HAP-1 (cell line): ENCODE measurements at regions not wholly inside any gene's neighbourhood (a gene's known extent, or its start where the extent isn't known, plus 50 kb on each side); places are given as distances from the start of the nearest gene placed in this dataset.

ENCODE experiments used
- DNase-seq, 2 experiments: peaks; one replicate each; pipeline ENCODE4 v3.0.0-alpha.2; 2016 to 2020; ENCODE audit warnings: low spot score in 2 of 2
- H3K27me3 ChIP-seq: fragments of 250-450 bp; sonication (Bioruptor Pico); 2 replicates; pipeline ENCODE4 v1.5.1; 2020; ENCODE audit warnings: low read depth, mild to moderate bottlenecking, moderate library complexity
- H3K36me3 ChIP-seq: fragments of 250-450 bp; sonication (Bioruptor Pico); replicated peaks from 2 replicates; pipeline ENCODE4 v1.5.1; 2020; ENCODE audit warnings: mild to moderate bottlenecking
- H3K4me1 ChIP-seq: fragments of 250-450 bp; sonication (Bioruptor Pico); 2 replicates; pipeline ENCODE4 v1.5.1; 2020; ENCODE audit warnings: mild to moderate bottlenecking
- H3K4me3 ChIP-seq: fragments of 250-450 bp; sonication (Bioruptor Pico); 2 replicates; pipeline ENCODE4 v1.5.1; 2020; ENCODE audit warnings: mild to moderate bottlenecking, moderate library complexity
- H3K9me3 ChIP-seq: fragments of 250-450 bp; sonication (Bioruptor Pico); 2 replicates; pipeline ENCODE4 v1.5.1; 2020; ENCODE audit warnings: mild to moderate bottlenecking, moderate library complexity
- in situ Hi-C: fragments of 300-500 bp; cut with MboI; formaldehyde crosslinking; loops from 3 replicates; pipeline ENCODE4 v1.14.3; 2020; ENCODE audit warnings: low sequenced_read_pairs, inconsistent platforms, mixed read lengths

DNA sequence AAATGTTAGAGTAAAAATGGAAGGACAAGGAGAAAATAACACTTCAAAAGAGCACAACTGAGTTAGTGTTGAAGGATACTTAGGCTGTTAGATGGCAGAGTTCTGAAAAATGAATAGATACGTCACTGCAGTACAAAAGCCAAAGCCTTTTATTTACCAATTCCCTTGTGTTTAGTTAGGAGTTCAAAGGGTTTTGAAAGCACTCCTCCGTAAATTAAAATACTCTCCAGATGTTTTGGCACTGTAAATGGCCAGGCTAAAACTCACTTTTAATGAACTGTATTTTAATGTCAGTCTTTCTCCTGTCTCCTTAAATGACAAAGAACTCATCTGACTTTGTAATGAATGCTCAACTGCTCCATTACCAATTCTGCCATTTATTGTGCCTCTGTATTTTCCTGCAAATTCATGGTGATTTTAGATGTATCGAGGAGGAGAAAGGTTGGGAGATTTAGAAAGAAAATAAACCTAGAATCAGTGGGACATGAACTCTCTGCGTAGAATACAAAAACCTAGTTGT is 1727.2 kb downstream of the MAT2B start:
- in situ Hi-C loops, result no loop called here
- Histone ChIP-seq H3K36me3 (no peaks in the 10 kb centered on the region), H3K4me1 (peaks cover 21% of the 10 kb centered on the region), H3K9me3 (no peaks in the 10 kb centered on the region), H3K27me3 (no peaks in the 10 kb centered on the region), H3K4me3 (no peak overlapping the region)
- DNase-seq, result peak in 1 of 2 experiments; percentile 86

DNA sequence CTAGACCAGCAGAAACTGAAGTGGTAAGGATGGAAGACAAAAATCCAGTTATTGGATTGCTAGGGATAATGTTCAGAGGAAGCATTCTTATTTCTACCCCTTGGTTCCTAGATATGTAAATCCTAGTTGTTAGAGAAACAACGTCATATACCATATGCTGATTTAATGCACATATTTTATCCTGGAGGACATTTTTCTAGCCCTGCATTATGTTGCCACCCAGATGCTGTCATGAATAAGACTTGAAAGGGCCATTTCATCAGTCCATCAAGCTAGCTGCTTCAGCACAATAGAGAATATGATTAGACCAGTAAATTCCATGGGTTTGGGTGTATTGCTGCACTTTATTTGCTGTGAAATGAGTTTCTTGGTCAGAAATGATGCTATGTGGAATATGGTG is 1736.4 kb downstream of the MAT2B start:
- Histone ChIP-seq H3K4me3 (no peak overlapping the region), H3K4me1 (no peaks in the 10 kb centered on the region), H3K9me3 (no peaks in the 10 kb centered on the region), H3K27me3 (no peaks in the 10 kb centered on the region), H3K36me3 (no peaks in the 10 kb centered on the region)
- in situ Hi-C loops, result no loop called here
- DNase-seq, result no peak

DNA sequence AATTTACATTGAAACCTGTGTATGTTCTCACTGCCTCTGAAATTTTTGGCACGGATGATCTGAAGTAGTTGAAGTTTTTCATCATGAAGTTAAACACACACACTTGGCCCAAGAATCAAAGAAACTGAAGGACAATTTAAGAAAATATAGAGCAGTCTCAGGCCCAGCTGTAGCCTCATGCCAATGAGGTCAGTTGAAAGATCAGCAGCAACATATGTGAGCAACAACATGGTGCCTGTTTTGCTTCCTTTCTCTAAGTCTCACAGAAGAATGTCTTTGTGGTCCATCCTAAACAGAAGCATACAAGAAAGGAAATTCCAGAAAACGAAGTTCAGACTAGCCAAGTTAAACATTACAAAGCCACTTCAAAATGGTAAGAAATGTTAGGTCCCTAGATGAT is 1737.2 kb downstream of the MAT2B start:
- Histone ChIP-seq H3K4me3 (no peak overlapping the region), H3K9me3 (no peaks in the 10 kb centered on the region), H3K27me3 (no peaks in the 10 kb centered on the region), H3K36me3 (no peaks in the 10 kb centered on the region), H3K4me1 (no peaks in the 10 kb centered on the region)
- in situ Hi-C loops, result no loop called here
- no peak for DNase-seq

DNA sequence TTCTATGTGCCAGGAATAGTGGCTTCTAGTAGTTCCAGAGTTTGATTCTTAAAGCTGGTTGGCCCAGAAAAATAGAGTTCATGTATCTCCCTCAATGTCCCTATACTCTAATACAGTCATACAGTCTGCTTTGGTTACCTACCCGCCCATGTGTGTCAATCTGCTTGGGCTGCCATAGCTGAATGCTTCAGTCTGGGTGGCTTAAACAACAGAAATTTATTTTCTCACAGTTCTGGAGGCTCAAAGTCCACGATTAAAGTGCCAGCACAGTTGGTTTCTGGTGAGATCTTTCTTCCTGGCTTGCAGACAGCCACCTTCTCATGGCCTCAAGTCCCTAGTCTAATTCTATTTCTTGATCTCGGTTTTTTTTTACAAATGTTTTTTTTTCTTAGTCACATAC is 1739.0 kb downstream of the MAT2B start:
- Histone ChIP-seq H3K9me3 (no peaks in the 10 kb centered on the region), H3K27me3 (no peaks in the 10 kb centered on the region), H3K4me1 (no peaks in the 10 kb centered on the region), H3K4me3 (no peak overlapping the region), H3K36me3 (no peaks in the 10 kb centered on the region)
- no peak for DNase-seq
- in situ Hi-C loops, result no loop called here

DNA sequence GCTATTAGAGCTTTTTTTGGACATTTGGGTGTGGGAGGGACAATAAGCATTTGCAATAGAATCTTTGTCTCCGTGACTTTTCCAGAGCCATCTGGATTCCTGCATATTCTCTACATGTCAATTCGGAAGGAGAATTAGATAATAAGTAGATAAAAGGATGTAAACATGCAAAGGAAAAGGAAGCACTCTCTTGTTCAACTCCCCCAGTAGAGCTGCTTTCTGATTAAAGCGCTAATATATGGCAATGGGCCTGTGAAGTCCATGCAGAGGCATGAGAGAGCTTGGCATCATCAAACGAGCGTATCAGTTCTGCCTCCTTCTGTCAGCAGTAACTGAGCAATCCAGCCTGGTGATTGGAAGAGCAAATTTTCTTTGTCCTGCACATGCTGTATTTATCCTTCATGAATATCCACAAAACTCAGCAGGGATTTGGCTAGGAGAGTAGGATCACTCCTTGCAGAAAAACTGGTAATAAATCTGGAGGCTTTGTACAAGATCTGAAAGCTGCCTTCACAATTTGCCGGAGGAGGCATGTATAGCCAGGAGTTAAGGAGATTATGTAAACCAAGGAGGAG is 1752.9 kb downstream of the MAT2B start:
- peak; percentile 77 to 98 for DNase-seq
- H3K4me3 ChIP-seq, result no peak overlapping the region
- H3K4me1 ChIP-seq, result peaks cover 28% of the 10 kb centered on the region
- H3K27me3 ChIP-seq, result no peaks in the 10 kb centered on the region
- H3K9me3 ChIP-seq, result no peaks in the 10 kb centered on the region
- no peaks in the 10 kb centered on the region for H3K36me3 ChIP-seq
- in situ Hi-C loops, result no loop called here

DNA sequence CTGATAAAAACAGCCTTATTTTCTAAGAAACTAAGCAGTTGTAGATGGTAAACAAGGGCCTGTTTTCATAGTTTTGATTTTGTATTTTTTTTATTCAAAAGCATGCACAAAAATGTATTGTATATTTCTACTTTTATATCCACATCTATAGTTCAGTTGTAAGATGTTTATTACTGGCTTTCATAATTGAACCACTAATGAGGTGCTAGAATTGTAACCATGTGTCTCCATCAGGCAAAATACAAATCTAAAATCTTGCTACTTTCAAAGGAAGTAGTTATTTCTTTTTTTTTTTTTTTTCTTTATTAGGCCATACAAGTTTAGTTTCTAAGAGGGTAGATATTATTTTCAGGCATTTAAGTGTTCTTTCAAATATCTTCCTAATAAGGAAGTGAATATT is 1755.0 kb downstream of the MAT2B start:
- H3K9me3 ChIP-seq, result no peaks in the 10 kb centered on the region
- in situ Hi-C loops, result no loop called here

DNA sequence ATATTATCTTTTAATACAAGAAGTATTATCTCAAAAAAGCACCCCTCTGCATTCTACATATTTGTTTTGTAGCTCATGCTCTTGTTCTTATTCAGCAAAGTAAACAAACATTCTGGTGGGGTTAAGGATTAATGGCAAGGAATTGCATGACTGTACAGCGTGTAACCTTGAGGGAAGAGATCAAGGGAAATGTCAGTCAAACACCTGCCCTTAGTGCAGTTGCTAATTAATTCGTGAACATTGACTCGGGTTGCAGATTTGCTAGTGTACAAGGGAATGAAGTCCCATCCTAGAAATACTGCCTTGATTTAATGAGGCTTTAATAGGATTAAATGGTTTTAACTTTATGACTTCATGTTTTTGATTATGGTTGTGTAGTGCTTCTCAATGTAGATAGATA is 1758.1 kb downstream of the MAT2B start:
- Histone ChIP-seq H3K27me3 (no peaks in the 10 kb centered on the region), H3K9me3 (no peaks in the 10 kb centered on the region), H3K4me1 (peaks cover 39% of the 10 kb centered on the region), H3K36me3 (no peaks in the 10 kb centered on the region), H3K4me3 (no peak overlapping the region)
- in situ Hi-C loops, result no loop called here
- peak in 1 of 2 experiments; percentile 21 for DNase-seq

More for the DNA sequence above, 1755.0 kb downstream of the MAT2B start:
- no peak overlapping the region for H3K4me3 ChIP-seq
- no peaks in the 10 kb centered on the region for H3K36me3 ChIP-seq
- H3K27me3 ChIP-seq, result no peaks in the 10 kb centered on the region
- H3K4me1 ChIP-seq, result peaks cover 32% of the 10 kb centered on the region
- no peak for DNase-seq

DNA sequence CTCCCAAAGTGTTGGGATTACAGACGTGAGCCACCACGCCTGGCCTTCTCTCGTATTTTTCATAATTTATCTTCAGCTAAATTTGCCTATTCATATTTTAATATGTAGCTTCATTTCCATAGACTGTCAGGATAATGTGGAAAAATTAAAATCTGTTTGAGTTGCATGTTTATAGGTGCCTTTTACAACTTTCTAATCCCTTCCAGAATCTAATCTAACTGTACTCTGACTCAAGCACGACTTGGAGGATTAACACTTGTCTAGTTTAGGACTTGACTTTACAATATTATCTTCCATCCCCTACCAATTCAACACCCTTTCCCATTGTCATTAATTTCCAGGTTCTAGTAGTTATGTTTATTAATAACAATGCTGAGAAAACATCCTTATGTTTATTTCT is 1761.5 kb downstream of the MAT2B start:
- no peaks in the 10 kb centered on the region for H3K36me3 ChIP-seq
- peak in 1 of 2 experiments; percentile 68 for DNase-seq
- peaks cover 24% of the 10 kb centered on the region for H3K4me1 ChIP-seq
- in situ Hi-C loops, result no loop called here
- no peaks in the 10 kb centered on the region for H3K9me3 ChIP-seq
- no peak overlapping the region for H3K4me3 ChIP-seq
- no peaks in the 10 kb centered on the region for H3K27me3 ChIP-seq

DNA sequence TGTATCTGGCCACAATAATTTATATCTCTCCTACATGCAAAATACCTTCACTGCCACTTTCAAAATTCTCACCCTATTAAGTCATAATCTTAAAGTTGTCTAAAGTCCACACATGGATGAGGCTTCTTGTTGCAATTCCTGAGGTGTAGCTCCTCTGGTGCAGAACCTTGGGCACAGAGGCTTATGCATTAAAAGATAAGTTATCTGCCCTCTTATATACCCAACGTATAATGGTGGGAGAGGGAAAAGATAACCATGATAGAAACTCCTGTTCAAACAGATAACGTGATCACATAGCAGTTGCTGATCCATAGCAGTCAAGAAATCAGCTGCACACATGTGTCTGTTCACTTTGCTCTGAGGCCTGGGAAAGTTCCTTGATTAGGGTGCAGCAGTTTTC is 1767.0 kb downstream of the MAT2B start:
- in situ Hi-C loops, result no loop called here
- H3K36me3 ChIP-seq, result no peaks in the 10 kb centered on the region
- no peaks in the 10 kb centered on the region for H3K27me3 ChIP-seq
- H3K9me3 ChIP-seq, result no peaks in the 10 kb centered on the region
- no peak for DNase-seq
- no peak overlapping the region for H3K4me3 ChIP-seq
- H3K4me1 ChIP-seq, result no peaks in the 10 kb centered on the region; the same call in 1 of the 2 replicates

DNA sequence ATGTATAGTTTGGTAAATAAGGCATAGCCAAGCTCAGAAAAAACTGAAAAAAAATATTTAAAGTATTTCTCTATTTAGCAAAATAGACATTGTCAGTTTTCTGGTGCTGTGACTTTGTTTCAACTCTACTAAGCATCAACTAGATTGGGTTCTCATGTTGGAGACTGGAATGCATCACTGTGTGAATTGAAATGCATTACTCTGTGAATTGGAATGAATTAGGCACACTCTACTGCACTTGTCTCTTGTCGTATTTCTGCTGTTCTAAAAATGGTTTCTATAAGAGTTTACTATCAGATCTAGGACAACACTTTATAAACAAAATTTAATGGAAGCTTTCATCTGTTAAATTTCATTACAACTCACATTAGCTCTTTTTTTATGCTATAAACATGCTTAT is 1772.2 kb downstream of the MAT2B start:
- no peaks in the 10 kb centered on the region for H3K9me3 ChIP-seq
- H3K4me3 ChIP-seq, result no peak overlapping the region
- no peaks in the 10 kb centered on the region for H3K36me3 ChIP-seq
- DNase-seq, result no peak
- H3K27me3 ChIP-seq, result no peaks in the 10 kb centered on the region
- H3K4me1 ChIP-seq, result no peaks in the 10 kb centered on the region
- in situ Hi-C loops, result no loop called here

DNA sequence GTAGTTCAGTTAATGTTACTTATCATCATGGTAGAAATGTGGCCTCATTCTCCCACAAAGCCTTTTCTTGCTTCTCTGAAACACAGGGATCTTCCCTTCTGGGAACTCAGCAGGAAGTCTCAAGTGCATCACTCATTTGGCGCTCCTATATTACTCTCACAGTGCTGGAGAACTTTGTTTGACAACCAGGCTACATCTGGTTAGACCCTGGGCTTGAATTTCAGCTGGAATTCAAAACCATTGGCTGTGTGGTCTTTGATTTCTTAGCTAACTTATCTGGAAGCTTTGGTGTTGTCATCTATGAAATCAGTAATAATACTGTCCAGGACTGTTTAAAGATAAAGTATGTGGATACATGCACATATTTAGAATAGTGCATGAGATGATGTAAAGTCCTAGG is 1777.1 kb downstream of the MAT2B start:
- in situ Hi-C loops, result no loop called here
- no peak for DNase-seq
- Histone ChIP-seq H3K4me1 (no peaks in the 10 kb centered on the region), H3K4me3 (no peak overlapping the region), H3K36me3 (no peaks in the 10 kb centered on the region), H3K27me3 (no peaks in the 10 kb centered on the region), H3K9me3 (no peaks in the 10 kb centered on the region)

DNA sequence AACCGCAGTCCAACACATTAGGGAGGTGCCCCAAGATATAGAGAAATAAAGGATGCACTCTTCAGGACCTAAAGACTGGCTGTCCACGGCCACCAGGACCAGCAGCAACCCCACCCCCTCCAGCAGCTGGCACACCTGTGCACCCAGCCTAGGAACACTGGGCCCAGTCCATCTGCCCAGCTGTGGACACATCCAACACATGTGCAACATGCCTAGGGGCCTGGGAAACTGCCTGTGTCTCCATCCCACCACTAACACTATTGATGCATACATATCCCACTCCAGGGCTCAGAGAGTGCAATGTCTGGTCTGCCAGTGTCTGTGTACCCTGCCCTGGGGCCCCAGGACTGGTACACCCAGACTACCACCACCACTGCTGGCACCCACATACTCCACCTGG is 1781.3 kb downstream of the MAT2B start:
- no peaks in the 10 kb centered on the region for H3K27me3 ChIP-seq
- 0 out of 2 replicates have a peak, but pooled peaks cover 7% of the 10 kb centered on the region for H3K4me1 ChIP-seq
- H3K4me3 ChIP-seq, result no peak overlapping the region
- in situ Hi-C loops, result no loop called here
- no peaks in the 10 kb centered on the region for H3K9me3 ChIP-seq
- no peak for DNase-seq
- H3K36me3 ChIP-seq, result no peaks in the 10 kb centered on the region

DNA sequence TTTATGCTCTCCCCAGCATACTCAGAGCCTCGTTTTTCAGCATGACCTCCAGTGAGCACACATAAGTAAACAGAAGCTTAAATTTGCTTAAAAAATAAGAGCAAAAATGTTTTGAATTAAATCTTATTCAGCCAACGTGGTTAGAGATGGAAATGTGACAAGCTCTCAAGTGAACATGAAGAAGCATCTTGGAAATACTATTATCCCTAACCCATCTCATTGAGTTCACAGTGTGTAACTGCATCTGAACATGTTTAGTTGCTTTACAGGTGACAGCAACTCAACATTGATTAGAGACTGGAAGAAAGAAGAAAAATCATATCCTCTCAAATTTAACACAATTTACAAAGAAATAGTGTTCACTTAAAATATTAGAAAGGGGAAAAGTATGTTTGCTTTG is 1785.1 kb downstream of the MAT2B start:
- in situ Hi-C loops, result no loop called here
- no peaks in the 10 kb centered on the region for H3K9me3 ChIP-seq
- no peak for DNase-seq

DNA sequence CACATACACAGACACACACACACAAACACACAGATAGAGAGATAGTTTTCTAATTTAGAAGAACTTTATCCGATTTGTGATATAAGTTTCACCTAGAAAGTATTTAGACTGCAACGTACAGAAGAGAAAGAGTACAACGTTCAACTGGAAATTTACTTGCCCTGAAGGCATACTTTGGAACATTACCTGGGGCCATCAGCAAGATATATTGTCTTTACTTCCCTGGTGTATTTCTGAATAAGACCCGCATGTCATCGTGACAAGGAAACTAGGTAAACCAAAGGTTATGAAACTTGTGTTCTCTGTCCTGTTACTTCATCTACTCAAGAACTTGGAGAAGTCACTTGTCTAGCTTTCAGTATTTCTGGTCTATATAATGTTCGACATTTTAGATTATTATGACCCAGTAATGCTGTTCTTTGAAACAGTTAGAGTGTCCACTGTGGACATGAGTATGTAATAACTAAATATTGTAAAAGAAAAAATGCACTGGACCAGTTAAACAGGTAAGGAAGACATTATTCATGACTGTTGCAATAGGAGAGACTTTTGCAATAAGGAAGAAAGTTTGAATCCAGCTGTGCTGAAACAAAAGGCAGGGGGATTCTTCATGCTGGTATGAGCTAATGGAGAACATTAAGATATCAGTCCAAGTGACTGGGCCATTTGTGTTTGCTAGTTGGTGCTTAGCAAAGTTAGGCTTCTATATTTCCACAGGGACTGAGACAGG is 1791.1 kb downstream of the MAT2B start:
- no peak for DNase-seq
- in situ Hi-C loops, result no loop called here
- Histone ChIP-seq H3K4me3 (no peak overlapping the region), H3K27me3 (no peaks in the 10 kb centered on the region), H3K4me1 (no peaks in the 10 kb centered on the region), H3K36me3 (no peaks in the 10 kb centered on the region), H3K9me3 (no peaks in the 10 kb centered on the region)

More for the DNA sequence above, 1785.1 kb downstream of the MAT2B start:
- Histone ChIP-seq H3K36me3 (no peaks in the 10 kb centered on the region), H3K4me3 (no peak overlapping the region), H3K27me3 (no peaks in the 10 kb centered on the region), H3K4me1 (0 out of 2 replicates have a peak, but pooled peaks cover 7% of the 10 kb centered on the region)
